GF-D8 (cell line): ENCODE measurements at regions not wholly inside any gene's neighbourhood (a gene's known extent, or its start where the extent isn't known, plus 50 kb on each side); places are given as distances from the start of the nearest gene placed in this dataset.

Experiments
- DNase-seq: peaks from one replicate; lab custom pipeline; 2025; lab: John Stamatoyannopoulos, UW

DNA sequence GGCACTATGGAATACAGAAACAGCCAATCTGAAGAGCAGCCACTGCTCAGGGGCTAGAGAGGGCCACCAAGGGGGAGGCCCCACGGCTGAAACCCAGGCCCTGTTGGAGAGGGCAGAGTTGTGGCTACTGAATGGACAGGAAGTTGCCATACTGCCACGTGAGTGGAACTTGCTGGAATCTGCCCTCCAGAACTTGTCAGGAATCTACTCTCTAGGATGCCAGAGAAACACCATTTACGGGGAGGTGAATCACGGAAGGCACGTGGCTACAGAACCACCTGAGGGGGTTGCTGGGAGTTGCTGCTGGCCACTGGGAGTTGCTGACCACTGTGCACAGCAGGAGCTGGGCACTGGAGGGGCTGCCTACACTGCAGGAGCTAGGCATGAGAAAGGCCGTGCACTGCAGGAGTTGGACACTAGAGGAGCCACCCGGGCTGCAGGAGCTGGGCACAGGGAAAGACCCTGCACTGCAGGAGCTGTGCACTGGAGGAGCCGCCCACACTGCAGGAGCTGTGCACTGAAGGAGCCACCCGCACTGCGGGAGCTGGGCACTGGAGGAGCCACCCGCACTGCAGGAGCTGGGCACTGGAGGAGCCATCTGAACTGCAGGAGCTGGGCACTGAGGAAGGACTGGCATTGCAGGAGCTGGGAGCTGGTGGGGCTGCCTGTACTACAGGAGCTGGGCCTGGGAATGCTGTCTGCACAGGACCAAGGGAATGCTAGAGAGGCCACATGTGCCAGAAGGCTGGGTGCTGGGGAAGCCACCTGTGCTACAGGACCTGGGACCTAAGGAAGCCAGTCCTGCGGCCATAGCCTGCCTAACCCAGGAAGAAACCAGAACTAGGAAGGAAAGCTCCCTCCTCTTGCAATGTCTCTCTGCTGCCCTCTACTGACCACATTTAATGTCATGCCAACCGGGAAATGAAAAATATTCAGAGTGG is 343.4 kb downstream of the MATN1 start:
- DNase-seq: peak; percentile 38

DNA sequence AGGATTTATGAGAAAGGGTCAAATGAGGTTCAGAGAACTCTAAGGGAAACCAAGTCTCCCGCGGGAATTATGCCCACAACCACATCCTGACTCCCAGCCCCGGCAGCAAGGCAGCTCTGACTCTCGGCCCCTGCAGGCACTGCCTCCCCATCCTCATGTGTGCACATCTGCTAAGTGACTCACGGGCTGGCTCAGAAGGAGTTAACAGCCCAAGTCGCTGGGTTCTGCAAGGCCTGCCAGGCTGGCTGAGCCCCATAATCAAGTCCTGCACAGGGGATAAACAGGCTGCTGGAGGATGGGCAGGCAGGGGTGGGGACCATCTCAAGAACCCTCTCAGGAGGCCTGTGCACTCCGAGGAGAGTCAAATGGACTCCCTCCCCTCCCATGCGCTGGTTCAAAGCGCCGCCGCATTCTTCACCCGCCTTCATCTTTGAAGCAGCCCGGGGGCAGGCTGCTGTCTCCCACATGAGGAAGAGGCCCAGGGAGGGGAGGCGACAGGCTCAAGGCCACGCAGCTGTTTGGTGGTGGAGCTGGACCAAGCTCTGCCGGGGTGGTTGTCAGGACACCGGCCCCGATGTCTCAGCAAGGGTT is 344.3 kb downstream of the MATN1 start:
- peak; percentile 16 for DNase-seq

DNA sequence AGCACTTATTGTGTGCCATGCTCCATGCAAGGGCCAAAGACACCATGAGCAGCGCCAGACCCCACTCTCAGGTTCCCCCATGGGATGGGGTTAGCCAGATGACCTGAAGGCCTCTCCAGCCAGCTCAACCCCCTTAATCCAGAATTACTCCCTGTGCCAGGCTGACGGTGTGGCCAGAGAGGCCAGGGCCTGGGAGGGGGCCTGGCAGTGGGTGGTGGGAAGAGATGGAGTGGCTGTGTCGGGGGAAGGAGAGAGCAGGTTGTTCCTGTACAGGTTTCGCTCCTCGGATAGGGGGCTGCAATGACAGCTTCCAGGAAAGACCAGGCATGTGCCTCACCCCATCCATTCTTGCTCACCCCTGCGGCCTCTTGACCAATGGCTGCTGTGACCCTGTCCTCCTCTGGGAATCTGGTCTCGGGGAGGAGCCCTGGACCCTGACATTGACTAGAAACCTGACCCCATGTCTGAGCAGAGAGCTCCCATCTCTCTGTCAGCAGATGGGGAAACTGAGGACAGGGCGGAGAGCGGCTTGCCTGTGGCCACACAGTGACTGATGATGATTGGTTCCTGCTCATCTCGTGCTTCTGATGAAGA is 345.3 kb downstream of the MATN1 start:
- no peak for DNase-seq

DNA sequence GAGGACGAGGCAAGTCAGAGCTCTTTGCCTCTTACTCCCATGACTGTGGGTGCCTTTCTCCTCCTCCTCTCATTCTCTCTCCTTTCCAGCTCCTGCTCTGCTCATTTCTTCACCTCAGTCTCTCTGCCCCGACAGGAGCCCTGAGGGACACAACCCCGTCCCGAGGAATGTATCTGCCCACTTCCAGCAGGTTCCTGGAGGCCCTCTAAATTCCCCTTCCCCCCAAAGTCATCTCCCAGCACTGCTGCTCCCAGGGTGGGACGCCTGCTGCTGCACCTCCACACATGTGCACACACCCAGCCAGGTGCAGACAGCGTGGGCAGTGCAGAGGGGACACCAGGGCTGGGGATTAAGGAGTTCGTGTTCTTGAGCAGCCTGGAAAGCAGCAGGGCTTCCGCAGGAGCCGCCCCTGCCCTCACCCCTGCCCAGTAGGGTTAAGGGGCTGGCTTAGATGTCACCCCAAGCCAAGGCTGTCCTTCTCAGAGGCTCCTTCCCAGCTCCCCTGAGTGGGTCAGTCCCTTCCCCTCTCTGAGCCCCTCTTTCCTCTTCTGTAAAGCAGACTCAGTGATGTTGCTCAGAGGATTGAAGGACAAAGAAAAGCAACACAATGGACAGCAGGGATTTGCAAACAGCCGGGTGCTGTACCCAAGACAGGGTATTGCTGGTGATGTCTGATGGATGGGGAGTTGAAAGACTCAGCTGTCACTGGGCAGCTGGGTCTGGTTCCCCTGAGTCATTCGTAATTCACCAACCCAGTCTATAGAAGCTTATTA is 346.0 kb downstream of the MATN1 start:
- no peak for DNase-seq

DNA sequence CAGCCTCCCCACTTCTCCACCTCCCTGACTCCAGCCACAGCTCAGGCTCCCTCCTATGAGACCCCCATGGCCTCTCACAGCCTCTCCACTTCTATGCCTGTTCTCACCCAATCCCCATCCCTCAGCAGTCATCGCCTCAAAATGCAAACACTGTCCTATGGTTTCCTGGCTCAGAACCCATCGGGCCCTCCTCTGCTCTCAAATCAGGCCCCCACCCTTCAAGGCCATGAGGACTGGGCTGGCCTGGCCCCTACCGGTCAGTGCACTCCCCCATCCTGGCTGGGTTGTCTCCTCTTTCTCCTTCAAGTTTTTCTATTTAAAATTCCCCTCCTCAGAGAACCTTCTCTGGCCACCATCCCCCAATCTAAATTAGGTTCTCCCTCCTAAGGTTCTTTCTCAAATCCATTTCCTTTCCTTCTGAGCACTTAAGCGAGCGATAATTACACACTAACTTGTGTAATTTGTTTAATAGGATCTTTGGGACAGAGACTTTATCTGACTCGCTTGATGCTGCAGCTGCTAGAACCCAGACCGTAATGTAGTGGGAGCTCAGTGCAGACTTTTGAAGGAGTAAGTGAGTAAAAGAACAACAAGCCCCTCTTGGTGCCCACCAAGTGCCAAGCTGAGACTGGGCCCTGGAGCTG is 347.2 kb downstream of the MATN1 start:
- DNase-seq: no peak

DNA sequence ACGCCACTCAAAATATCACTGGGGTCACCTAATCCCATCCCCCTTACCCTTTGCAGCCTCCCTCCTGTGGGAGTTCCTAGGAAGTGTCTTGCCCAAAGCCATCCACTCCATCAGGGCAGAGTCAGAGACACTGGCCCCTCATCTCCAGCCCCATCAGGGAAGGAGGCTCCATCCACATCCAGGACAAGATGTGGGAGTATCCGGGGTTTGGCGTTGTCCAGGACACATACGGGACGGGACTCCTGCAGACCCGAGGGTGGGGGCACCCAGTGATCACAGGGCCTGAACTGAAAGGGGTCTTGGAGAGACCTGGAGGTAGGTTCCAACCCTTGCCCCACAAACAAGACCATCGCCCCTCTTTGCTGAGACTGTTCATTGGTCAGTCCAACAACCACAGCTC is 348.2 kb downstream of the MATN1 start:
- DNase-seq: no peak

DNA sequence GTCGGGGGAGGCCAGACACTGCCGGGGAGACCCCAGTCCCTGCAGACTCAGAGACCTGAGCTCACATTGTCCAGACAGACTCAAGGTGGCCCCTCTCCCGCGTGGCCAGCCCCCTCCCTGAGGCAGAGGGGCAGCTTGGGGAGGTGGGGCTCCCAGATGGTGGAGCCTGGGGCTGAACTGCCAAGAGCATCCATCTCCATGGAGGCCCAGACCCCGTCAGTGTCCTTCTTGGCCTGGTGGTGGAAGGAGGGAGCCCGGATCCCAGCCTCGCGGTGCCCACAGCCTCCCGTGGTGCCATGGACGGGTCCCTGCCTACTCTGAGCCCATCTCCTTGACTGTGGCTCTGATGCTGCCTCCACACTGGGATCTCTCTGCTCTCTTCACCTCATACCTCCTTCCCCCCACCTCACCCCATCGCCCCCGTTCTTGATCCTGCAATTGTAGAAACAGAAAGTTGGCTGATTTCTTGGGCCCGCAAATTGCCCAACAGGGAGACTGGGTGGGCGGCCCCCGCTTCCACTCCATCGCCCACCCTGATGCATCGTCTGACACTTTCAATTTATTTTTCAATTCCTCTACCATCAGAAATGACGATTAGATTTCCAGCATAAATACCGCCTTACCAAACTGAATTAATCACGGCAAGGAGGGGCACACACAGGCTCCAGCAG is 348.9 kb downstream of the MATN1 start:
- no peak for DNase-seq

DNA sequence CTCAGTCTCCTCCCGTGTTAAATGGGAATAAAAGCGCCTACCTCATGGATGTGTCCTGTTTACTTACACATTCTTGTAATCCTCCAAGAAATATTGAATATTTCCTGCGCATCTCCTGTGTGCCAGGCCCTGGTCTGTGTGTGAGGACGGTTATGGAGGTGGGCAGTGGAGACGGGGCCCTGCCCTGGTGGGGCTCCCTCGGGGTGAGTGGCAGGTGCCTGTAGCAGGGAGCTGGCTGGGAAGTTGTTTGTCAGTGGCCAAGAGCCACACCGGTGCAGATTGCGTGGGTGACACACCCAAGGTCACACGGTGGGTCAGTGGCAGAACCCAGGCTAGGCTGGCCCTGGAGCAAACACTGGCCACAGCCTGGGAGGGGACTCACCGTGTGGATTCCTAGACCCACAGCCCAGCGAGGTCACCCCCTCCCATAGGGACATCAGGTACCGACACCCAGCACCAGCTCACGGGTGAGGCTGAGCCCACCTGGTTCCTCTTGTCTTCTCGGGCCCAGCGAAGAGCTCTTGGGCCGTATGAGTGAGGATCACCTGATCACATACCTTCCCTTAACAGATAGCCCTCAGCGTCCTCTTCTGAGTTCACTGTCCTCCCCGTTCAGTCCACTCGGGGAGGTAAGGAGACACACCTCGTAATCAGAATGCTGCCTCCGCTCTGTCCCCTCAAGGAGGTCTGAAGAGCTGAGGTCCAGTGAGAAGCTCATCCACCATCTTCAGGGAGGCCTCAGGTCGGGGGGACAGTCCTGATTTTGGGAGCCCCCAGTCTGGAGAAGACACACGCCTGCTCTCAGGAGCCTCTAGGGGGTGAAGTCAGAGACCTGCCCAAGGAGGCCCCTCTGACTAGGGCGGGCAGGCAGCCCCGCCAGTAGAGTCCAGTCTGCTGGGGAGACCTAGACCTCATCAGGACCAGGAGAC is 349.6 kb downstream of the MATN1 start:
- no peak for DNase-seq

DNA sequence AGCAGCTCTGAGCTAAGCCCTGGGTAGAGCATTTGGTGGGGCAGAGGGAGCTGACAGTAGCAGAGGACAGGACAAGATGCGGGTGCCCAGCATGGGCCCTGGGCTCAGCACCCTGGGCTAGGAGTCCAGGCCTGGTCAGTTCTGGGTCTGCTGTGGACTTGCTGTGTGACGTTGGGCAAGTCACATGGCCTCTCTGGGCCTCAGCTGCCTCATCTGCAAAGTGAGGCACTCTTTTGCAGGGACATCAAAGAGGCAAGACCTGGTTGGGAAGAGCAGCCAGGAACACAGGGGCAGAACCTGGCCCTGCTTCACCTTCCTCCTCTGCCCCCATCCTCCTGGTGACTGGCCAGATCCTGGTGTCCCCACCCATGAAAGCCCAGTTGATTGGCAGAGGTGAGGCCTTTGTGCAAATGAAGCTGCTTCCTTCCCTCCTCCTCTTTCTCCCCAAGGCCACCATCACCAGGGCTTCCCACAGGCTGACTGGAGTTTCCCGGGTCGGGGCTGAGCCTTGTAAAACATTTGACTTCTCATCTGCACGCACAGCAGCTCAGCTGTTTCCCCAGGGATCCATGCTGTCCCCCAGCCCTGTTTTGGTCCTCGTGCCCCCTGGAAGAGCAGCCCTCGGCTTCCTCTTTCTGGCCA is 350.5 kb downstream of the MATN1 start:
- no peak for DNase-seq

DNA sequence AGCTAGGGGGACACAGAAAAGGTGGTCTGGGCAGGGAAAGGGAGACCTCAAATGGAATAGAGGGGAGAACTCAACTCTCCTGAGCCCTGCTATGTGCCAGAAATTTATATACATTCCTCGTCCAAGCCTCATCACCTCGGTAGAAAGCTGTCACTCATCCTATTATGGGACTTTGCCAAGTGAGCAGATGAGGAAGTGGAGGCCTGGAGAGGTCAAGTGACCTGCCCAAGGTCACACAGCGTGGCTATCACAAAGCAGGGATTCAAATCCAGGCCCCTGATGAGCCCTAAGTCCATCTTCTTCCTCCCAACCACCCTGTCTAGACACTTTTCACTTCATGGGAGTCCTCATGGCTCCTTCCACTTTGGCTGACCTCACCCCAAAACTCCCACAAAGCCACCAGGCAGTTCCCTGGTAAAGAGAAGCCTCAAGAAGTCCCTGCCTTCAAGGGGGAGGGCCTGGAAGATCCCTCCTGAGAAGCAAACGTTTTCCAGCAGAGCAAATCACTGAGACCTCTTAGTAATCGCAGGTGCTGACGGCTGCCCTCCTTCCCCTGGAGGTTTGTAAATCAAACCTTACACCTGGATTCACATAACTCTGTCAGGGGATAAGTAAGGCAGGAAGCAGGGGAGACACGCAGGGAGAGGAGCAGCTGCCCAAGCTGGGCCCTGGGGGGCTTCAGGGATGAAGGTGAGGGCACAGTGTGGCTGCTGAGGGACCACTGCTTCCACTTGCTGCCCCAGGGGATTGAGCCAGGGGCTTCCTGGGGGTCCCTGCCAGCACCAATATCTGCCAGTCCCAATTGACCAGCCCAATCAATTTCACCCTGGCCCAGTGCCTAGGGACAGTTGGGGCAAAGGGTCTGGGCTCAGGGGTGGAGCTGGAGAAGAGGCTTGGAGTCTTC is 351.2 kb downstream of the MATN1 start:
- no peak for DNase-seq

DNA sequence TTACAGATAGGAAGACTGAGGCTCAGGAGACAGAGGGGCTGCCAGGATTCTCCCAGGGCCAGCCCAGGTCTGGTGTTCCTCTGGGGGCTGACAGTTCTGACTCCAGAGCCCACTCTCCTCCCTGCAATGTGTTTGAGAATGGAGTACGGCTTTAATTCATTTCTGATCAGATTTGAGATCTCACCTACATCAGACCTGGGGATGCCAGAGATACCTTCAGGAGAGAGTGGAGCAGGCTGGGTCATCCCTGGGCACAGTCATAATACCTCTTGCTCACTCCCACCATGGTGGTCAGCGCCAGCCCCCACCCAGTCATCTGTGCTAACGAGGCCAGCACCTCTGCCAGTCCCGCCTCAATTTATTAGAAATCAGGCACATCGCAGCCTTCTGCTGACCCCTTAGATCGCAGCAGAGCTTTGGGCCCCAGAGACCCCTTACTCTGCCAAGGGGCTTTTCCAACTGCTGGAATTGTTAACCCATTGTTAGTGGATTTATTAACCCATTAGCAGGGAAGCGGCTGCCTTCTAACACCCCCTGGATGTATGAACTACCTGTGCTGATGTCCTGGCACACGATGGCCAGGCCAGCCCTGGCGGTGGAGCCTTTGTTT is 352.1 kb downstream of the MATN1 start:
- DNase-seq: no peak

DNA sequence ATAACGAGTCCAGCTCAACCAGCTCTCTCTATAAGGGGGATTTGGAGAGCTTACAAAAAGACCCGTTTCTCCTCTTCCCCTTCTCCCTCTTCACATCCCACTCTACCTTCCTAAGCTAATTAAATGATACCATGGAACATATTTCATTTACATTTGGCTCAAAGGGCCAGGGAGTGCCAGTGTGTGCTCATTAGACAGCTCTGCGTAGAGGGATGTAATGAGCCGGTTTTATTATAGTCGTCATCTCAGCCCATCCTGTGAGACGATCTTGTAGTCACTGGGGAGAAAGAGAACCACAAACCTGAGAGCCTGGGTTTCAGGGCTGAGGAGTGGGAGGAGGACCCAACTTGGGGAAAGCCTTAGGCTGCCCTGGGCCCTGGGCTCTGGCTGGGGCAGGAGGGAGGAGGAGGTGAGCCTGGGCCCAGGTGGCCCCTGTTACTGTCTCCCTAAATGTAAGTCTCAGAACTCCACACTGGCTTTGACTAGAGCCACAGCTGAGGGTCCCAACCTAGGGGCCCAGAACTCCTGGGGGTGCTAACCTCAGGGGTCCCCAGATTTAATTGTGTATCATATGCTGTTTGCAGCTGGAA is 354.6 kb downstream of the MATN1 start:
- DNase-seq: no peak

DNA sequence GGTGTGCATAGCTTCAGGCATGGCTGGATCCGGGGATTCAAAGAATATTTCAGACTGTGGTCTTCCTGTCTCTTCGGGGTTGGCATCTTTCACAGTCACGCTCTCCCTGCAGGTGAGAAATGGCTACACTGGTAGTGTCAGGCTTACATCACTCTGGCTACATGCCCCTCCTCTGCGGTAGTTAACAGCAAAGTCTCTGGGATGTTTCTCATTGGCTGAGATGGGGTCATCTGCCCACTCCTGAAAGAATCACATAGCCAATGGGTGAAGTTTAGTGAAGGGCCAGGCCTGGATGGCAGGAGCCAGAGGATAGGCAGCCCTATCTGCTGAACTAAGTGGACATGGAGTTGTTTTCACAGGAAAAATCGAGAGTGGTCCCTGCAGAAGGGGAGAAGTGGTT is 356.5 kb downstream of the MATN1 start:
- DNase-seq: no peak

DNA sequence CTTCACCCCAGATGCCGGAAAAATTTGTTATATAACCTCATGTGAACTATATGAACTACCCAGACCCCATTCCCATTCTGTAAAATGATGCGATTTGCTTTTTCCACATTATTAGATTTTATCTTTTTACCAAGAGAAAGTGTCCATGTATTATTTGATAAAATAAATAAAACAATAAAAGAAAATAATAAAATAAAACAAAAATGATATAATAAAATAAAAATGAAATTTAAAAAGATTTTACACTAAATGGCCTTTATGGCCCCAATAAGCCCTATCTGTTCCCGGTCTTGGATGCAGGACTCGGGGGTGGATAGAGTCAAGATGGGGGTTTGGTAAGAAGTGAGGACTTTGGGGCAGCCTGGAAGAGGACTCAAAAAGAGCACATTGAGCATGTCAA is 357.2 kb downstream of the MATN1 start:
- DNase-seq: no peak

DNA sequence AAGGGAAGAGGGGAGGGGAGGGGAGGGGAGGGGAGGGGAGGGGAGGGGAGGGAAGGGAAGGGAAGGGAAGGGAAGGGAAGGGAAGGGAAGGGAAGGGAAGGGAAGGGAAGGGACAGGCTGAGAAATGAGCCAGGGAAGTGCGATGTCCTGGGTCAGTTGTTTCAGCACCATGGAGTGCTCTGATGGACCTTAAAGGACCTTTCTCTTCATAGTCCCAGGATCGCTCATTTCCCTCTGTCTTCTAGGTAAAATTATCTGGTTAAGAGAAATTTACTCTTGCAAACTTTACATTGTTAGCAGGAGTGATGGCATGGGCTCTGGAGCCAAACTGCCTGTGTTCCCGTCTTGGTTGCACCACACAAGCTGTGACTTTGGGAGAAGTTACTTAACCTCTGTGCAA is 357.8 kb downstream of the MATN1 start:
- DNase-seq: no peak

DNA sequence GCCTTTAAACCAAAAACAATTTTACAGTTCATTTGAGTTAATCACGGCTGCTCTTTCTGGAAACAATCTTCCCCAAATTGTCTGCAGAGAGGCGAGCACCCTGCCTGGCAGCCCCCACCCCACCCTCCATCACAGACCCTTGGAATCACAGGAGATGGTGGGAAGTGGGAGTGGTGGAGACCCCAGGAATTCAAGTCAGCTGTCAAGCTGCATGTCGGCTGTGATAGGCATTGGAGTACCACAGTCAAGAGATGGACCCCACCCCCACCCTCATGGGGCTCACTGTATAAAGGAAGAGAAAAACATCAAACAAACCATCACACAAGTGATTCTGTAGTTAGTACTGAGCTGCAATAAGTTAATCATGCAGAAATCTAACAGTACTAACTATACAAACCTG is 360.4 kb downstream of the MATN1 start:
- DNase-seq: no peak

DNA sequence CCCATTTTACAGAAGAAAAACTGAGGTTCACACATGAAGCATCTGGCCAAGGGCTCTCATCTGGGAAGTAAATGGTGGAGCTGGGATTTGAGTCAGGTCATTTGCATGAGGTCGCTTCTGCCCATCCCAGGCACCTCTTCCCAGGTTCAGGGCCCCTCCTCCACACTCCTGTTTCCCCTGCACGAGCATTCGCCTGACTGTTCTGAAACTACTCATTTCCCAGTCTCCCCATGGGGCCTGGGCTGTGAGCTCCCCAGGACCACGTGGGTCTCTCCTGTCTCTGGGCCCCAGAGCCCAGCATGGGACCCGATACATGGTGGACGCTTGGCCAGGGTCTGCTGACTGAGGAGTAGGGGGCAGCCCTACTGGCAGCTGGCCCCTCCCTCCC is 360.8 kb downstream of the MATN1 start:
- DNase-seq: no peak
